Left lobe of liver (tissue), 2 donors: ENCODE measurements at regions not wholly inside any gene's neighbourhood (a gene's known extent, or its start where the extent isn't known, plus 50 kb on each side); places are given as distances from the start of the nearest gene placed in this dataset.
"Not testable (repeated sequence)": the region's sequence is repeated elsewhere in the genome, so short reads cannot be mapped to it uniquely, and the experiment has no call there.

ENCODE experiments used
- ATAC-seq: fragments of 200-7000 bp; cut with Tn5 transposase; one replicate; pipeline ENCODE4 v1.9.1; 2020; ENCODE audit warnings: mild to moderate bottlenecking, moderate library complexity
- DNase-seq: peaks from one replicate; pipeline ENCODE4 v3.0.0-alpha.2; 2020; ENCODE audit warnings: low spot score
- donor health status: DM: no; HTN: no; CAD: no; lungs with moderate emphysema.
- donor health status: DM: no; HTN: yes; CAD: no.

- no peak for DNase-seq
- ATAC-seq = no peak
Measured at GRCh38 chr10:106089855-106090254, 1074.7 kb downstream of the SORCS1 start.

GRCh38 chr10:106086391-106086790, 1078.1 kb downstream of the SORCS1 start:
- ATAC-seq (no peak), DNase-seq (no peak)

- DNase-seq (no peak), ATAC-seq (no peak)
Measured at GRCh38 chr10:106083572-106083971, 1080.9 kb downstream of the SORCS1 start.

GRCh38 chr10:106082865-106083264, 1081.6 kb downstream of the SORCS1 start:
- ATAC-seq (no peak), DNase-seq (no peak)

- no peak for ATAC-seq
- no peak for DNase-seq
Measured at GRCh38 chr10:106078895-106079576, 1085.5 kb downstream of the SORCS1 start.

- DNase-seq (no peak), ATAC-seq (no peak)
Measured at GRCh38 chr10:106076496-106076895, 1088.0 kb downstream of the SORCS1 start.

GRCh38 chr10:106053061-106053460, 1111.4 kb downstream of the SORCS1 start:
- DNase-seq (no peak), ATAC-seq (no peak)

- DNase-seq = no peak
- ATAC-seq = no peak
Measured at GRCh38 chr10:106044503-106044902, 1120.0 kb downstream of the SORCS1 start.

GRCh38 chr10:106043863-106044262, 1120.6 kb downstream of the SORCS1 start:
- peak; percentile 13 for ATAC-seq
- no peak for DNase-seq

GRCh38 chr10:106038246-106038645, 1126.3 kb downstream of the SORCS1 start:
- no peak for DNase-seq
- no peak for ATAC-seq

GRCh38 chr10:106033065-106033464, 1131.4 kb downstream of the SORCS1 start:
- DNase-seq (no peak), ATAC-seq (no peak)

- DNase-seq (no peak), ATAC-seq (no peak)
Measured at GRCh38 chr10:106032450-106033002, 1132.0 kb downstream of the SORCS1 start.

GRCh38 chr10:106027240-106027639, 1137.3 kb downstream of the SORCS1 start:
- peak; percentile 81 for ATAC-seq

GRCh38 chr10:106025208-106025811, 1139.2 kb downstream of the SORCS1 start:
- no peak for DNase-seq
- peak; percentile 47 for ATAC-seq

More at GRCh38 chr10:106027240-106027639, 1137.3 kb downstream of the SORCS1 start:
- no peak for DNase-seq

GRCh38 chr10:106023329-106023728, 1141.2 kb downstream of the SORCS1 start:
- no peak for DNase-seq
- ATAC-seq = no peak

- not testable (repeated sequence) for ATAC-seq
Measured at GRCh38 chr10:106019559-106019958, 1144.9 kb downstream of the SORCS1 start.

GRCh38 chr10:106015369-106016199, 1148.9 kb downstream of the SORCS1 start:
- DNase-seq = peak; percentile 83
- peak; percentile 67 for ATAC-seq

More at GRCh38 chr10:106019559-106019958, 1144.9 kb downstream of the SORCS1 start:
- DNase-seq = peak; percentile 53

- DNase-seq (peak; percentile 68), ATAC-seq (peak; percentile 86)
Measured at GRCh38 chr10:106011250-106011649, 1153.3 kb downstream of the SORCS1 start.

- DNase-seq (no peak), ATAC-seq (peak; percentile 48)
Measured at GRCh38 chr10:106000721-106001120, 1163.8 kb downstream of the SORCS1 start.

GRCh38 chr10:105993609-105994008, 1170.9 kb downstream of the SORCS1 start:
- DNase-seq (no peak), ATAC-seq (peak; percentile 76)

GRCh38 chr10:105992928-105993327, 1171.6 kb downstream of the SORCS1 start:
- no peak for DNase-seq
- peak; percentile 7 for ATAC-seq
